SU-DHL-6 (cell line): ENCODE measurements at regions not wholly inside any gene's neighbourhood (a gene's known extent, or its start where the extent isn't known, plus 50 kb on each side); places are given as distances from the start of the nearest gene placed in this dataset.

Source experiments
- H2AFZ ChIP-seq: fragments of 200-600 bp; sonication (generic); 2 replicates; pipeline ENCODE4 v1.6.1; 2014; ENCODE audit warnings: low read depth, mild to moderate bottlenecking, moderate library complexity, mixed read lengths, antibody characterized with exemption, low read length; ENCODE audit not compliant: severe bottlenecking
- H3F3A ChIP-seq: fragments of 200-600 bp; shearing (Covaris generic); 2 replicates; pipeline ENCODE4 v1.6.0; 2016; ENCODE audit warnings: antibody characterized with exemption, mild to moderate bottlenecking; ENCODE audit not compliant: insufficient read depth
- H3K27ac ChIP-seq: fragments of 200-600 bp; sonication (generic); 2 replicates; pipeline ENCODE4 v1.5.1; 2016; ENCODE audit warnings: low read depth, mild to moderate bottlenecking, low read length, moderate library complexity, mixed read lengths
- H3K27me3 ChIP-seq: fragments of 200-600 bp; sonication (generic), shearing (Covaris generic); 2 replicates; pipeline ENCODE4 v1.6.0; 2014; ENCODE audit warnings: mild to moderate bottlenecking, low read length
- H3K36me3 ChIP-seq: fragments of 200-600 bp; sonication (generic); 2 replicates; pipeline ENCODE4 v1.6.1; 2014; ENCODE audit warnings: mild to moderate bottlenecking, low read length, mixed read lengths
- H3K4me2 ChIP-seq: fragments of 300-600, 200-600 bp; shearing (Covaris generic), sonication (generic); 2 replicates; pipeline ENCODE4 v1.6.0; 2014; ENCODE audit warnings: low read length, low read depth, mild to moderate bottlenecking; ENCODE audit not compliant: poor library complexity, severe bottlenecking
- H3K4me3 ChIP-seq: fragments of 200-600 bp; sonication (generic); 2 replicates; pipeline ENCODE4 v1.5.1; 2014; ENCODE audit warnings: antibody characterized with exemption, low read length, mild to moderate bottlenecking, mixed read lengths; ENCODE audit not compliant: insufficient read depth, poor library complexity, severe bottlenecking
- H3K79me2 ChIP-seq: fragments of 200-600 bp; sonication (generic); 2 replicates; pipeline ENCODE4 v1.6.1; 2014; ENCODE audit warnings: mild to moderate bottlenecking, low read length, moderate library complexity; ENCODE audit not compliant: insufficient read depth
- H3K9ac ChIP-seq: fragments of 200-600 bp; sonication (generic); 2 replicates; pipeline ENCODE4 v1.7.0; 2014; ENCODE audit warnings: mild to moderate bottlenecking, low read length
- H3K9me2 ChIP-seq: fragments of 200-600 bp; sonication (generic); replicated peaks from 2 replicates; pipeline ENCODE4 v1.6.1; 2014; ENCODE audit warnings: low read length; ENCODE audit not compliant: insufficient read depth
- H3K9me3 ChIP-seq: fragments of 200-600 bp; sonication (generic); 2 replicates; pipeline ENCODE4 v1.6.1; 2014; ENCODE audit warnings: low read length, mixed read lengths; ENCODE audit not compliant: insufficient read depth
- H4K20me1 ChIP-seq: fragments of 200-600 bp; sonication (generic); 2 replicates; pipeline ENCODE4 v1.6.1; 2014; ENCODE audit warnings: low read depth, mild to moderate bottlenecking, antibody characterized with exemption, low read length, moderate library complexity, mixed read lengths
- CTCF ChIP-seq: fragments of 200-600 bp; sonication (generic); IDR thresholded peaks from one replicate; pipeline ENCODE4 v1.5.1; 2017; ENCODE audit warnings: antibody characterized with exemption, mild to moderate bottlenecking, low read length, moderate library complexity; ENCODE audit not compliant: insufficient read depth, poor library complexity, severe bottlenecking
- EZH2phosphoT487 ChIP-seq: fragments of 200-600 bp; sonication (generic), shearing (Covaris generic); conservative IDR thresholded peaks from 2 replicates; pipeline ENCODE4 v1.6.1; 2018; ENCODE audit warnings: mild to moderate bottlenecking, antibody characterized with exemption, low read length, moderate library complexity, mixed read lengths

- Histone ChIP-seq H3K36me3 (no peaks in the 10 kb centered on the region), H4K20me1 (no peaks in the 10 kb centered on the region), H3K27ac (no peak overlapping the region), H3K4me2 (no peak overlapping the region), H3K9me3 (0 out of 2 replicates have a peak, but pooled peaks cover 4% of the 10 kb centered on the region), H3F3A (no peaks in the 10 kb centered on the region), H3K9me2 (no peaks in the 10 kb centered on the region), H3K9ac (no peak overlapping the region), H2AFZ (no peak overlapping the region), H3K4me3 (no peak overlapping the region), H3K79me2 (no peaks in the 10 kb centered on the region), H3K27me3 (no peaks in the 10 kb centered on the region)
- TF ChIP-seq CTCF (no peak), EZH2phosphoT487 (no peak)
These were observed 269.3 kb downstream of the PCDH7 start for GRCh38 chr4:30989508-30989907.

GRCh38 chr4:30996841-30997240 lies 276.7 kb downstream of the PCDH7 start:
- Histone ChIP-seq H2AFZ (no peak overlapping the region), H3F3A (no peaks in the 10 kb centered on the region), H3K27ac (no peak overlapping the region), H3K9me3 (0 out of 2 replicates have a peak, but pooled peaks cover 4% of the 10 kb centered on the region), H3K36me3 (no peaks in the 10 kb centered on the region), H3K79me2 (no peaks in the 10 kb centered on the region), H3K4me2 (no peak overlapping the region), H3K9ac (no peak overlapping the region), H3K9me2 (no peaks in the 10 kb centered on the region), H3K27me3 (no peaks in the 10 kb centered on the region), H3K4me3 (no peak overlapping the region), H4K20me1 (no peaks in the 10 kb centered on the region)
- TF ChIP-seq EZH2phosphoT487 (no peak), CTCF (no peak)

- Histone ChIP-seq H3K9me2 (no peaks in the 10 kb centered on the region), H3K9me3 (no peaks in the 10 kb centered on the region), H3K27ac (no peak overlapping the region), H3K36me3 (no peaks in the 10 kb centered on the region), H3K4me3 (no peak overlapping the region), H4K20me1 (no peaks in the 10 kb centered on the region), H3F3A (no peaks in the 10 kb centered on the region), H2AFZ (no peak overlapping the region), H3K4me2 (no peak overlapping the region), H3K27me3 (no peaks in the 10 kb centered on the region), H3K79me2 (no peaks in the 10 kb centered on the region), H3K9ac (no peak overlapping the region)
- TF ChIP-seq CTCF, result no peak
- no peak for TF ChIP-seq EZH2phosphoT487
These were observed 284.9 kb downstream of the PCDH7 start for GRCh38 chr4:31005037-31005436.
